ENCODE measurements at regions not wholly inside any gene's neighbourhood (a gene's known extent, or its start where the extent isn't known, plus 50 kb on each side); places are given as distances from the start of the nearest gene placed in this dataset.

- TF ChIP-seq POLR2A (IDR thresholded peaks at IDR 0.05; ENCODE audit: low read length) = no peak
- no peak for TF ChIP-seq GATA1 (IDR thresholded peaks at IDR 0.05; ENCODE audit: low read depth, low read length)
These were observed 1809.2 kb upstream of the ACO1 start for GRCh38 chr9:30575218-30575617.

Data from erythroblast (primary cell).